Mucosa of stomach (tissue), 1 donor: ENCODE measurements at regions not wholly inside any gene's neighbourhood (a gene's known extent, or its start where the extent isn't known, plus 50 kb on each side); places are given as distances from the start of the nearest gene placed in this dataset.

Experiments
- H3K27me3 ChIP-seq: one replicate; pipeline ENCODE4 v1.7.0; 2013; ENCODE audit warnings: mild to moderate bottlenecking, low read length; ENCODE audit not compliant: control insufficient read depth, insufficient read depth
- H3K36me3 ChIP-seq: one replicate; pipeline ENCODE4 v1.7.0; 2013; ENCODE audit warnings: low read length; ENCODE audit not compliant: control insufficient read depth, insufficient read depth
- H3K4me1 ChIP-seq: one replicate; pipeline ENCODE4 v1.7.0; 2013; ENCODE audit warnings: mild to moderate bottlenecking, low read length; ENCODE audit not compliant: control insufficient read depth, insufficient read depth
- H3K4me3 ChIP-seq: one replicate; pipeline ENCODE4 v1.7.0; 2013; ENCODE audit warnings: low read length
- H3K9ac ChIP-seq: one replicate; pipeline ENCODE4 v1.7.0; 2013; ENCODE audit warnings: mild to moderate bottlenecking, low read length, moderate library complexity
- H3K9me3 ChIP-seq: one replicate; pipeline ENCODE4 v1.7.0; 2013; ENCODE audit warnings: mild to moderate bottlenecking, low read length, moderate library complexity; ENCODE audit not compliant: control insufficient read depth
- donor health status: Pancreatic carcinoma.

- H3K36me3 ChIP-seq = no peaks in the 10 kb centered on the region
- H3K9ac ChIP-seq = no peak overlapping the region
- H3K27me3 ChIP-seq = no peaks in the 10 kb centered on the region
- peaks cover 5% of the 10 kb centered on the region for H3K4me1 ChIP-seq
- H3K4me3 ChIP-seq = no peak overlapping the region
- no peaks in the 10 kb centered on the region for H3K9me3 ChIP-seq
These were observed 87.6 kb upstream of the CLMN start for GRCh38 chr14:95407354-95407753.

DNA sequence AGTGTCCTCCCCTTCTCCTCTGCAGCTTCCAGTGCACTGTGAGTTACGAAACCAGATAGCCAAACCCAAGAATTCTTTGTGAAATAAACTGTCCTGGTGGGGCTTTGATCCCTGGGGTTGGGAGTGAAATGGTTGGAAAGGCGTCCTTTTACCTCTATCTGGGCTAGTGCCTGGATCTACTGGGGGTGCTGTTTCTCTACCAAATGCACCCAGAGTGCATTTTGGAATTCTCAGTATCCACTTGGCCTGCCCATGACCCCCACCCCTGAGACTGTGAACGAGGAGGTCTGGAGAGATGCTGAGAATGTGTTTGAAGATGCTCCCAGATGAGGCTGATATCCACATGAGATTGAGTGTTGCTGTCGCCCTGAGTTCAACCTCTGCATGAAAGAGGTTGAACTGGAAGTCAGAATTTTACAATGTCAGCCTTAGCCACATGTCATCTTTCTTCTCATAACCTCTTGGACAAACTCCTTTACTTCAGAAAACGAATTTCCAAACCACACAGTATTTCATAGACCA lies 87.1 kb upstream of the CLMN start:
- Histone ChIP-seq H3K4me1 (peaks cover 5% of the 10 kb centered on the region), H3K4me3 (no peak overlapping the region), H3K36me3 (no peaks in the 10 kb centered on the region), H3K9me3 (no peaks in the 10 kb centered on the region), H3K27me3 (no peaks in the 10 kb centered on the region), H3K9ac (no peak overlapping the region)

- H3K27me3 ChIP-seq = no peaks in the 10 kb centered on the region
- H3K36me3 ChIP-seq = no peaks in the 10 kb centered on the region
- peaks cover under 1% of the 10 kb centered on the region for H3K4me1 ChIP-seq
- no peak overlapping the region for H3K4me3 ChIP-seq
- no peak overlapping the region for H3K9ac ChIP-seq
- H3K9me3 ChIP-seq = no peaks in the 10 kb centered on the region
These were observed 84.9 kb upstream of the CLMN start for GRCh38 chr14:95404583-95404982.

GRCh38 chr14:95402578-95402977 lies 82.9 kb upstream of the CLMN start:
- no peaks in the 10 kb centered on the region for H3K9me3 ChIP-seq
- H3K4me1 ChIP-seq = no peaks in the 10 kb centered on the region
- H3K36me3 ChIP-seq = no peaks in the 10 kb centered on the region
- H3K27me3 ChIP-seq = no peaks in the 10 kb centered on the region
- no peak overlapping the region for H3K9ac ChIP-seq
- no peak overlapping the region for H3K4me3 ChIP-seq

DNA sequence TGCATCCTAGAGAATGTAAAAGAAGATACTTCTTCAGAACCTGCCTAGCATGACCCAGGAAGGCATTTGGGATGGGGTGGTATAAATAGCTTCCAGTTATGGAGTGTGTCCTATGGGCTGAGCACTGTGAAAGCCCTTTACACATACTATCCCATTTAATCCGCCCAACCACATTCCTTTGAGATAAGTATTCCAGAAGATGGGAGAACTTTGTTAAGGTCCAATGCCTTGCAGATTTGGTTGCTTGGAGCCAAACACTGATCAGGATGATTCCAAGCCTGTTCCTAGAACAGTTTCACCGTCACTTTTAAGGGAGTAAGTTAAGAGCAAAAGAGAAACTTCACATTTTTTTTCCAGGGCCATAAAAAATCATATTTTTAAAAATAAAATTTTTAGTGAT lies 82.5 kb upstream of the CLMN start:
- Histone ChIP-seq H3K4me3 (no peak overlapping the region), H3K9me3 (no peaks in the 10 kb centered on the region), H3K4me1 (no peaks in the 10 kb centered on the region), H3K9ac (no peak overlapping the region), H3K27me3 (no peaks in the 10 kb centered on the region), H3K36me3 (no peaks in the 10 kb centered on the region)

DNA sequence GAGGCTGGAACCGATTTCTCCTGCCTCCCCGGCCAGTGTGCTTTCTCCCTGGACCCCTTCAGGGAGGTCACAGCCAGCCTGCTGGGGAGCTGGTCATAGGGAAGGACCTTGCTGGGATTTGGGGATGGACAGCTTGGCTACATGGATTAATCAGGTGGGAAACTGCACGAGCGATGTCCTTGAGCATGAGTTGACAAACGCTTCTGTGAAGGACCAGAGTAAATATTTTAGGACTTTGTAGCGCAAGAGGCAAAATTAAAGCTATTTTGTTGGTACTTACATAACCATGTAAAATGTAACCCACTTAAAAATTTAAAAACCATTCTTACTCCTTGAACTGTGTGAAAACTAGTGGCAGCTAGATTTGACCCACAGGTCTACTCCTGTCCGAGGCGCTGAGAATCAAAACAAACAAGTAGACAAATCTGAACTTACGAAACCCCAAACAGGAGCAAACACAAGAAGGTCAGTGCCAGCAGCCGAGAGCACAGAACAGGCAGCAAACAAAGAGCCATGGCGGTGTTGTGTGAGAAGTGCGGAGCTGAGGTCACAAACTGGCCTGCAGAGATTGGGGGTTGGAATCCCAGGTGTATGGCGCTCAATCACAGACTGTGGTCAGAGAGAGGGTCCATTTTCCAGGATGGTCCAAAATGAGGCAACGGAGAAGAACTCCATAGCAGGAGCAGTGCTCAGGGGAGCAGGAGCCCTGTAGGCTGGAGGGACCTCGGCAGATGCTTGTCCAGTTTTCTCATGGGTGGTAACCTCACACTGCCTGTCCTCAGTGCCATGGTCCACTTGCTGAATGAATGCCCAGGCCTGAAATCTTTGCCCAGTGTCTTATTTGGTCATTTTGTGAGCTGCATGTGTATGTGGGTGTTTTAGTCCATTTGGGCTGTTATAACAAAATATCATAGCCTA lies 79.2 kb upstream of the CLMN start:
- H3K9me3 ChIP-seq = no peaks in the 10 kb centered on the region
- H3K27me3 ChIP-seq = no peaks in the 10 kb centered on the region
- H3K4me3 ChIP-seq = no peak overlapping the region

DNA sequence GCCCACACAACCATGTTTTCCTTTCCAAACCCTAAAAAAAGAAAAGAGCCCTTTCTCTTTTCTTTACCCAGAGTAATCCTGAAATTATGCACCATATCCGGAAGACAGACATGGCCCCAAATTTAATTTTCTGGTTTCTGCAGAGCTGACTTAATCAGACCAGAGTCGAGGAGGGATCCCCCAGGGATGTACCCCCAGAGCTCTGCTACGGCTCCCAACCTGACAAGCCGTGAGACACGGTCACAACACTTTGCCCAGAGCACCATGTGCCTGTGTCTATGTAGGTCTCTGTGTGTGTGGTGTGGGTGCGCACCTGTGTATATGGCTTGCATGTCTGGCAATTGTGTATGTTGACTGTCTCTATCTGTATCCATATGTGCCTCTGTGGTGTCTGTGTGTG lies 77.6 kb upstream of the CLMN start:
- Histone ChIP-seq H3K9ac (no peak overlapping the region), H3K9me3 (no peaks in the 10 kb centered on the region), H3K36me3 (no peaks in the 10 kb centered on the region), H3K4me3 (no peak overlapping the region), H3K4me1 (no peaks in the 10 kb centered on the region), H3K27me3 (no peaks in the 10 kb centered on the region)

More for the DNA sequence above, 79.2 kb upstream of the CLMN start:
- H3K36me3 ChIP-seq = no peaks in the 10 kb centered on the region
- H3K4me1 ChIP-seq = no peaks in the 10 kb centered on the region
- no peak overlapping the region for H3K9ac ChIP-seq

GRCh38 chr14:95396221-95396620 lies 76.5 kb upstream of the CLMN start:
- Histone ChIP-seq H3K9me3 (no peaks in the 10 kb centered on the region), H3K9ac (no peak overlapping the region), H3K36me3 (no peaks in the 10 kb centered on the region), H3K4me3 (no peak overlapping the region), H3K4me1 (no peaks in the 10 kb centered on the region), H3K27me3 (no peaks in the 10 kb centered on the region)

GRCh38 chr14:95395098-95395737 lies 75.5 kb upstream of the CLMN start:
- Histone ChIP-seq H3K36me3 (no peaks in the 10 kb centered on the region), H3K9me3 (no peaks in the 10 kb centered on the region), H3K4me3 (no peak overlapping the region), H3K4me1 (no peaks in the 10 kb centered on the region), H3K9ac (no peak overlapping the region), H3K27me3 (no peaks in the 10 kb centered on the region)

- Histone ChIP-seq H3K36me3 (no peaks in the 10 kb centered on the region), H3K4me3 (no peak overlapping the region), H3K9me3 (no peaks in the 10 kb centered on the region), H3K27me3 (no peaks in the 10 kb centered on the region), H3K4me1 (no peaks in the 10 kb centered on the region), H3K9ac (no peak overlapping the region)
These were observed 74.8 kb upstream of the CLMN start for GRCh38 chr14:95394297-95395097.

GRCh38 chr14:95392841-95393240 lies 73.1 kb upstream of the CLMN start:
- H3K9ac ChIP-seq = no peak overlapping the region
- no peaks in the 10 kb centered on the region for H3K4me1 ChIP-seq
- no peaks in the 10 kb centered on the region for H3K27me3 ChIP-seq
- H3K36me3 ChIP-seq = no peaks in the 10 kb centered on the region
- no peaks in the 10 kb centered on the region for H3K9me3 ChIP-seq
- H3K4me3 ChIP-seq = no peak overlapping the region

GRCh38 chr14:95391331-95391730 lies 71.6 kb upstream of the CLMN start:
- Histone ChIP-seq H3K4me1 (no peaks in the 10 kb centered on the region), H3K9ac (no peak overlapping the region), H3K36me3 (no peaks in the 10 kb centered on the region), H3K27me3 (no peaks in the 10 kb centered on the region), H3K9me3 (no peaks in the 10 kb centered on the region), H3K4me3 (no peak overlapping the region)
